ENCODE measurements at regions not wholly inside any gene's neighbourhood (a gene's known extent, or its start where the extent isn't known, plus 50 kb on each side); places are given as distances from the start of the nearest gene placed in this dataset.
A peak's percentile ranks its signal among the peaks of the same experiment; 100 is the strongest.

- no peak for DNase-seq (ENCODE audit: low read depth)
Measured at GRCh38 chr15:59953392-59953883, 50.7 kb upstream of the FOXB1 start.

DNA sequence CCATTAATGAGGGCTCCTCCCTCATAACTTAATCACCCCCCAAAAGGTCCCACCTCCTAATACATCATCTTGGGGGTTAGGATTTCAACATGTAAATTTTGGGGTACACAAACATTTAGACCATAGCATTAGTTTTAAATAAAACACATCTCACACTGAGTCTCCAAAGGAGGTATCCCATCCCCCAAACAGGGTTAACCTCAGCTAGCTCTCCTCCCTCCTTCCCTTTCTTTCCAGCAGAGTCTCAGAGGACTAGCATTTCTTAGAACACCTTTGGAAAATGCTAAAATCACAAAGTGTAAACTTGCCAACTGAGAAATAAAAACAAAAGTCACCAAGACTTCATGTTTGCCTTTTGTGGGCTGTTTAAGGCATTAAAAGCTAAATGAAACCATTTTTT lies 51.2 kb upstream of the FOXB1 start:
- no peak for DNase-seq (ENCODE audit: low read depth)

DNA sequence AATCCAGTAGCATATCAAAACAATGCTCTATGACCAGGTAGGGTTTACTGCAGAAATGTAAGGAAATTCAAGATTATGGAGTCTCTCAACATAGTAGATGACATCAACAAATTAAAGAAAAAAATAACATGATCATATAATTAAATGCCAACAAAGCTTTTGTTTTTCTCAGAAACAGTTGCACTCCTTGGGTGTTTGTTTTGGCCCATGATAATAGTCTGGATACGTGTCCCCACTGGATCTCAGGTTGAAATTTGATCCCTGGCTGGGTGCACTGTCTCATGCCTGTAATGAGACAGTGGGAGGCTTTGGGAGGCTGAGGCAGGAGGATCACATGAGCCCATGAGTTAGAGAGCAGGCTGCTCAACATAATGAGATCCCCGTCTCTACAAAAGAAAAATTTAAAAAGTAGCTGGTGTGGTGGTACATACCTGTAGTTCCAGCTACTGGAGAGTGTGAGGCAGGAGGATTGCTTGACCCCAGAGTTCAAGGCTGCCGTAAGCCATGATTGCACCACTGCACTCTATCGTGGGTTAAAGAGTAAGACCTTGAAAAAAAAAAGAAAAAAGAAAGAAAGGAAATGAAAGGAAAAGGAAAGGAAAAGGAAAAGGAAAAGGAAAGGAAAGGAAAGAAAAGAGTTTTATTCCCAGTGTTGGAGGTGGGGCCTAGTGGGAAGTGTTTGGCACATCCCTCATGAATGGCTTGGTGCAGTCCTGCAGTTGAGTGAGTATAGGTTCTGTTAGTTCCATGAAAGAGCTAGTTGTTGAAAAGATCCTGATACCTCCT lies 53.3 kb upstream of the FOXB1 start:
- DNase-seq (ENCODE audit: low read depth): no peak

DNA sequence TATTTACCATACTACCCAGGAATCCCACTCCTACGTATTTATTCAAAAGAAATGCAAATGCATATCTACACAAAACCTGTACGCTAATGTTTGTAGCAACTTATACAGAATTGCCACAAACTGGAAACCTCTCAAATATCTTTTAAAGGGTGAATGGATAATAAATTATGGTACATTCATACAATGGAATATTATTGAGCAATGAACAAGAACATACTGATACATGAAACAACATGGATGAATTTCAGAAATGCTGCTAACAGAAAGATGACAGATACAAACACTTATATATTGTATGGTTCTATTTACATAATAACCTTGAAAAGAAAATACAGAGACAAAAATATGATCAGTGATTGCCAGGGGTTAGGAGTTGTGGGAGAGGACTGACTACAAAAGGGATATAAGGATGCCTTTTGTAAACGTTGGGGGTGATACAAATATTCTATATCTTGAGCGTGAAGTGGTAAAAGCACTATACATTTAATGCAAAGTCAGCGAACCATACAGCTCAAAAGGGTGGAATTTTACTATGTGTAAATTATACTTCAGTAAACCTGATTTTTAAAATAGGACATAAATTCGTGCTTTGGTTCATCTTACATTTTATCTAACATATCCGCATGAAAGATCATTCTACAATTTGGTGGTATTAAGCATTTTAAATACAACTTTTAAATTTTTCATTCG lies 55.0 kb upstream of the FOXB1 start:
- no peak for DNase-seq (ENCODE audit: low read depth)

DNA sequence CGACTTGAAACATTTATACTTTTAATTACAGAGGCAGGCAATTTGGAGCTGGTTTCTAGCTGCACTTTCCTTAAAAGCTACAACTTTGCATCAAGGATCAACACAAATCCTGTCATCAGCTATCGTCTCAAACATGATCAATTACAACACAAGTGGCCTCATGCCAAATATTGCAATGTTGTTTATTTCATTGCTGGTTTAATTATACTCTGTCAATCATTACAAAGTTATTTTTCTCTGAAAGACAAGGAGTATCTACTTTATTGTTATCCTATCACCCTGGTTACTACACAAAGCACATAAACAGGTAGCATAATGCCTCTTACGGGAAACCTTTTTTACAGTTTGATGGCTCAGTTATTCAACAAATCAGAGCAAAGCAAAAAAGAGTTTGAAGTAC lies 58.0 kb upstream of the FOXB1 start:
- no peak for DNase-seq (ENCODE audit: low read depth)

- no peak for DNase-seq (ENCODE audit: low read depth)
Measured at GRCh38 chr15:59945036-59945435, 59.1 kb upstream of the FOXB1 start.

GRCh38 chr15:59941612-59942011 lies 62.5 kb upstream of the FOXB1 start:
- DNase-seq (ENCODE audit: low read depth): no peak

GRCh38 chr15:59940928-59941327 lies 63.2 kb upstream of the FOXB1 start:
- no peak for DNase-seq (ENCODE audit: low read depth)

DNA sequence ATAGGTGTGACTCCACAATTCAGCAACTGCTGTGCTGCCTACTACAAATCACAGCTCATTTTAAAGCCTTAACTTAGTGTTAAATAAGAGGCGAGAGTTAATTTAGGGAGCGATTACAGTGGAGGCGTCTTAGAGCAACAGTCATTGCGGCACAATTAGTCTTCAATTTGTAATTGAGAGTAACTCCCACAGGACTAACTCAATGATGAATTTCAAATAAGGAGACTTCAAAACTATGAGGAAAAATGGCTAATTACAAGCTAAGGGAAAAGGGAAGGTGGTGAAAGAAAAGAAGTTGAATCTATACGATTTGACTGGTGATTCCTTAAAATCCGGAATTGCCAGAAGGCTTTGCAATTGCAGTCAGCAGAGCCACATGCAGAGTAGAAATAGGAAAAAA lies 63.7 kb upstream of the FOXB1 start:
- no peak for DNase-seq (ENCODE audit: low read depth)

DNA sequence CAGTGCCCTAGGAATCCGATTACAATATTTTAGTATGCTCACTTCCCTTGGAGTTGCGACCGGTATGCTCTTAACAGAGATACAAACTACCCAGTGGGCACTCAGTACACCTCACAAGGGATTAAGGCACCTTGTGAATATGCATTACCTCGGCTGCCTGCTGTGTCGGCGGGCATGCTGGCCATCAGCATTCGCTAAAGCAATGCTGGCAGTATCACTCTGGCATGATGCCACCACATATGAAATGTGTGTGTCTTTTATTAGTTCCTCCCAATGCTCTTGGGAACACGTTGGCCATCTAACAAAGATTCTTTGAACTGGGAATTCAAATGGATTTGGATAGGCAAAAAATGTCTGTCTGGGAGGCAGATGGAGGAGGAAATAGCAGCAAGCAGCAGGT lies 67.4 kb upstream of the FOXB1 start:
- no peak for DNase-seq (ENCODE audit: low read depth)

GRCh38 chr15:59933607-59934006 lies 70.5 kb upstream of the FOXB1 start:
- DNase-seq (ENCODE audit: low read depth): no peak

GRCh38 chr15:59931646-59932261 lies 72.4 kb upstream of the FOXB1 start:
- DNase-seq (ENCODE audit: low read depth): no peak

GRCh38 chr15:59924812-59925522 lies 79.1 kb upstream of the FOXB1 start:
- DNase-seq (ENCODE audit: low read depth): no peak

- DNase-seq (ENCODE audit: low read depth): no peak
Measured at GRCh38 chr15:59924096-59924495, 80.0 kb upstream of the FOXB1 start.

GRCh38 chr15:59923508-59923907 lies 80.6 kb upstream of the FOXB1 start:
- DNase-seq (ENCODE audit: low read depth): no peak

GRCh38 chr15:59918994-59919951 lies 84.8 kb upstream of the FOXB1 start:
- no peak for DNase-seq (ENCODE audit: low read depth)

DNA sequence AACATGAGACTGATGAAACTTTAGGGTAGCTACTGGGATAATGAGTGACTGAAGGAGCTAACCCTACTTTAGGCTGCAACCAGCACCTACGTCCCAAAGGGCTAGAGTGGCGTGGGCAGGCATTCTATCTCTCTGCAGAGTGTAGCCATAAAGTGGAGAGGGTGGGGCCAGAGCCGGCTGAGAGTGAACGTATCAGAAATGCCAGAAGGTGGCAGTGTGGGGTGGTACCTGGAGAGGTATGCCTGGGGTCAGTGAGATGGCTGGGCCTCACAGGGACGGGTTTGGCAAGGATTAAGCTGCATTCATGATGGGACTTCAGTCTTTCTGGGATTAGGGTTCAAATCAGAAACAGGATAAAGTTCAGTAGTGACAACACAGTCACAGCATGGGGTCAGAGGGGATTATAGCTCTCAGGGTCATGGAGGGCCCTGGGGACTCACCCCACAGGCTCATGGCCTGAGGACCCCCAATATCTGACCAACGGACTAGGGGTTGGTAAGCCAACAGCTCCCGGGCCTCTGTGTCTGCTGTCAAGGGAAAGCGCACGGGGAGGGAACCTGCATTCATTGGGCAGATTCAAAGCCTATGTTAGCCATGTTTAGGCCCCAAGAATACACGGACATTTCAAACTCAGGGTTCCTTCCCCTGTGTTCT lies 86.5 kb upstream of the FOXB1 start:
- peak; percentile 45 for DNase-seq (ENCODE audit: low read depth)

DNA sequence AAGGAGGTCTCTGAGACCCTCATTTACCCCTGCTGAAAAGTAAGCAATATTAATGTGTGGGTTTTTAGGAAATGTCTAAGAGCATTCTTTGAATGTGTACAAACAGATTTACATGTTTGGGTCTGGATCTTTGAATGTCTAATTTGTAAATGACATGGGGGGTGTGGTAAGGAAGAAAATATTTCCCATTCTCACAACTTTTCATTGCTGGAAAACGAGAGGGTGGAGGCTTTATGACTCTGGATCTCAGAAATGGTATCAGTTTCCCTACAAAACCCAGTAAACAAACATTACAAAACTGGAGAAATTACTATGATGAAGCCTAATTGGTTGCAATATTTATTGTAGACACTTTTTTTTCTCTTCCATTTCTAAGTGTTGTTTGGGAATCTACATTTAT lies 98.1 kb upstream of the FOXB1 start:
- no peak for DNase-seq (ENCODE audit: low read depth)

GRCh38 chr15:59905176-59905575 lies 98.9 kb upstream of the FOXB1 start:
- no peak for DNase-seq (ENCODE audit: low read depth)

GRCh38 chr15:59904450-59905135 lies 99.5 kb upstream of the FOXB1 start:
- DNase-seq (ENCODE audit: low read depth): no peak

Measured in stimulated activated CD8-positive, alpha-beta memory T cell treated with anti-CD3 and anti-CD28 coated beads, Interleukin-15, amount 100 ng/mL, for 1 hour (primary cell).